CD4-positive, alpha-beta T cell treated with Interleukin-15 for 4 hours (primary cell): ENCODE measurements at regions not wholly inside any gene's neighbourhood (a gene's known extent, or its start where the extent isn't known, plus 50 kb on each side); places are given as distances from the start of the nearest gene placed in this dataset.

ENCODE experiments used
- DNase-seq: peaks from one replicate; pipeline ENCODE4 v3.0.0-alpha.2; 2020; ENCODE audit warnings: low spot score

- DNase-seq: no peak
Observed at GRCh38 chr6:140062043-140063020, 687.9 kb upstream of the CITED2 start.

DNA sequence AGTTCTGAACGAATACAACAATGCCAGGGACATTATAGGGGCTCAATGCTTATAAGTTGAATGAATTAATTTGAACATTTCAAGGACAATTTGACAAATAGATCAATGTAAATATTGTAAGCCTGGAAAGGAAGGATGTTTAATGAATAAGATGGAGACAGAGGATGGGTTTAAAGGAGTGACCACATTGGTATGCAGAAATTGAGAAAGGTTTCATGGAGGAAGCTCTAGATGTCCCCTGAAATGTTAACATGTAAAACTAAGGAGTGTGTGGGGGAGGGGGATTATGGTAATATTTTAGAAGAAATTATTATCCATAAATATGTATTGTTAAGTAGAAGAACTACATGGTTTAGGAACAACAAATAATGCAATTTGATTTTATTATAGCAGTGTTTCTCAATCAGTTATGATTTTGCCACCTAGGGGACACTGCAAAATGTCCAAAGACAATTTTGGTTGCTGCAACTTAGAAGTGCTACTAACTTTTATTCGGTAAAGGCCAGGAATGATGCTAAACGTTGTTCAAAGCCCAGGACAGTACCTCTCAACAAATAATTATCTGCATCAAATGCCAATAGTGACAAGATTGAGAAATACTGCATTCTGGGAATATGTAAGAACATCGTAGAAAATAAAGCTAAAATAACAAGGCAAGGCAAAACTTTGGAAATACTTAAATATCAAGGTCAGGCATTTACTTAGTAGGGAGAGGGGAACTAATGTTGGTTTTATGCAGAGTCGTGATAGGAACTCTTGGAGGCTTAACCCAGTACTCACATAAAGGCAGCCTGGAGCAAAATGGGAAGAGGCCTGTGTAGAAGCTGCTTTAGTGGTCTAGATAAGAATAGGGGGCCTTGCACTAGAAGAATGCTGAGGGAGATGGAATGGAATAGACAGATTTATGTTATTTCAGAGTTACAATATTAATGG lies 686.9 kb upstream of the CITED2 start:
- DNase-seq: no peak

- no peak for DNase-seq
Observed at GRCh38 chr6:140059947-140060346, 685.5 kb upstream of the CITED2 start.

GRCh38 chr6:140058863-140059262 lies 684.4 kb upstream of the CITED2 start:
- no peak for DNase-seq

GRCh38 chr6:140052736-140053729 lies 678.6 kb upstream of the CITED2 start:
- DNase-seq: no peak

DNA sequence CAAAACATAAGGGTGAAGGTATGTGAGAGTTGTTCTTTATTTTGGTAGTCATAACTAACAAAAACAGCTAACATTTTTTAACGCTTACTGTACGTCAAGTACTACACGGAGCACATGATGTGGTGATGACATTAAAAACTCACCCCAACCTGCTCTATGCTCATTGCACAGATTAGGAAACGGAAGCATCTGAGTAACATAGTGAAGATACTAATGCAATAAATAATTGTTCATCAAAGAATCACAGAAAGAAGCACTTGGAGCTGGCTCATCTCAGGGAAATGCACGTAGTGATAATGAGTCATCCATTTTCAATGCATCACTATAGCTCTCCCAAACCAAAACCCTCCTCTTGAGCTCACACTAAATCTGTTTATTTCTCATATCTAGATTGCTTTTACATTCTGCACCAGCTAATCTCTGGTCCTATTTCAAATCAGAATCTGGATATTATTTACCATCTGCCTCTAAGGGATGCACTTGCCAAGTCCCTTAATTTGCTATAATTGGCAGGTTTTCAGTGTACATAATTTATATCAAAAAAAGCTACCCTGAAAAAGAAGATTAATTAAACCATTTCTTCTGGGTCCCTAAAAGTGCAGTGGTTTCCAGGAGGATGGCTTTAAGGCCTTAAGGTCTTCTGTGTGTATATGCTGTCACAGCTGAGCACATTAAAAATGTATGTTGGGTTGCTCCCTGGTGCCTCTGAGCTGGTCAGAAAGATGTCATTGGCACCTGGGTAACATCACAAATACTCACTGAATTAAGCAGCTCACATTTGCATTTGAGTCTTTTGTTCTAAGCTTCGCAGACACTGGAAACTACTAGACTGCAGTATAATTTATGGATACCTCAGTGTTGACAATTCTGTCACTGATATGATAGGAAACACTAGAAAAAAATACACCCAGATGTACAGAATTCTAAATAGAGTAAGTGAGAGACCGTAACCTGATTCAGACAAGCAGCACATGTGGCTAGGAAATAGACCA lies 677.4 kb upstream of the CITED2 start:
- DNase-seq: no peak

- DNase-seq: no peak
Observed at GRCh38 chr6:140050101-140050995, 675.9 kb upstream of the CITED2 start.

DNA sequence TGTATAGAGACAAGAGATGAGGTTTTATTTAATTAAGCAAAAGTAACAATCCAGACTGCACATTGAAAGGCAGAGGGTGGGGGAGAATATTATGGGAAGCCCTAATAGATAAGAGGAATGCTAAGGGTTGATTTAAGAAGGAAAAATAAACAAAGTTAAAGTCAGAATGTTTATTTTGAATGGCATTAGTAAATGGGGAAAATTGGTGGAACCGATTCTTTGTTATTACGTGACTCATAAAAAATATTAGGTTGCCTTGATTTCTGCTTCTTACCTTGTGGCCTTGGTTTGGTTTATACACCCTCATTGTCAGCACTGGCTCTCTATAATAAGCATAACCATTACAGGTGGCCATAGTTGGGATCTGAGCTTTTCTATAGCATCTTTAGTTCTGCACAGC lies 674.8 kb upstream of the CITED2 start:
- no peak for DNase-seq

GRCh38 chr6:140048202-140048790 lies 673.8 kb upstream of the CITED2 start:
- DNase-seq: no peak

- DNase-seq: no peak
Observed at GRCh38 chr6:140047321-140047720, 672.9 kb upstream of the CITED2 start.

- DNase-seq: no peak
Observed at GRCh38 chr6:140046016-140046632, 671.7 kb upstream of the CITED2 start.

DNA sequence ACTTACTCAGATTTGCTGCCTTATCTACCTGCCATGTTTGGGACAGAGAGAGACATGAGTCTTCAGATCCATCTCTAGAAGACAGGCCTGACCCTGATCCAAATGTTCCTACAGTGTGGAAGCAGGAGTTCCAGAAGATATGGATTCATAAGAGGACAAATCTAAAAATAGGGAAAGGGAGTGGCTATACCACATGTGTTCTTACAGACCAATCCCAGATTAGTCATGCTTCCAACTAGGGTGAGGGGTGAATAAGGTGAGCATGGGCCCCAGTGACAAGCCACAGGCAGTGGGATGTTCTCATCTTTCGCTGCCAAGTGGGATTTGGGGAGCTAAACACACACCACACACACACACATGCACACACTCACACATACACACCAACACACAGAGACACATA lies 670.7 kb upstream of the CITED2 start:
- no peak for DNase-seq

DNA sequence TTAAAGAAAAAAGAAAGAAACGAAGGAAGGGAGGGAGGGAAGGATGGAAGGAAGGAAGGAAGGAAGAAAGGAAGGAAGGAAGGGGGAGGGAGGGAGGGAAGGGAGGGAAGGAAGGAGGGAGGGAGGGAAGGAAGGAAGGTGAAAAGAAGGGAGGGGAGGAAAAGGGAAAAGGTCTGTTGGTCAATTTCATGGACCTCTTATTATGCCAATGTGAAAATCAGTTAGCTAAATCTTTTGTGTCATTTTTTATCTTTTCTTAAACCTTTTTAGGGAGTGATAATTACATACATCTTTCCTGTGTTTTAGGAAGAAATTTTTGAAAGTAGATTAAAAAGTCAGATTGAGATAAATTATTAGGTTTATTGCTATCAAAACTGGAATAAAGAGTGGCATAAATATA lies 670.2 kb upstream of the CITED2 start:
- DNase-seq: no peak

DNA sequence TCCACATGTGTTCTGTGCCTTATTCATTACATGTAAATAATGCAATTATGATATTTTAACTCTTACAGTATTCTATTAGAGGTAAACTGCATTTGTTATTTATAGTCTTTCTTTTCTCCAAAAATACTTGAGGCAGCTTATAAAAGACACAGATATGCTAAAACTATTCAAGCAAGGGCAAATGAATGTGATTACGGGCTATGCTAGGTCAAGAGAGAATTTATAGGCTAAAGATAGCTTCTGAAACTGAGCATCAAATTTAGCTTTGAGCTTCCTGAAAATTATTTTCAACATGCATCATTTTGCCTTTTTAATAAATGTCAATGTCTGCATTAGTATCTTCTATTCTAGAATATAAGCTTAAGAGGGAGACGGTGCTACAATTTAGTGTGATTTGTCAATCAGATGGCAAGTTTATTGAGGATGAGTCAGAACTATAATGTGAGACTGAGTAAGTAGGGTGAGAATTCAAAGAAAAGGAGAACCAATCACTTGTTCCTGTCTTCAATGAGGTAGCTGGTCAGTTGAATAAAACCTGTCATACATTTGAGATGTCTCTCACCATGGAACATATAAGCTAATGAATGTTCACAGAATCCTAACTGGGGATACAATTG lies 669.4 kb upstream of the CITED2 start:
- no peak for DNase-seq

- no peak for DNase-seq
Observed at GRCh38 chr6:140043357-140043756, 668.9 kb upstream of the CITED2 start.

DNA sequence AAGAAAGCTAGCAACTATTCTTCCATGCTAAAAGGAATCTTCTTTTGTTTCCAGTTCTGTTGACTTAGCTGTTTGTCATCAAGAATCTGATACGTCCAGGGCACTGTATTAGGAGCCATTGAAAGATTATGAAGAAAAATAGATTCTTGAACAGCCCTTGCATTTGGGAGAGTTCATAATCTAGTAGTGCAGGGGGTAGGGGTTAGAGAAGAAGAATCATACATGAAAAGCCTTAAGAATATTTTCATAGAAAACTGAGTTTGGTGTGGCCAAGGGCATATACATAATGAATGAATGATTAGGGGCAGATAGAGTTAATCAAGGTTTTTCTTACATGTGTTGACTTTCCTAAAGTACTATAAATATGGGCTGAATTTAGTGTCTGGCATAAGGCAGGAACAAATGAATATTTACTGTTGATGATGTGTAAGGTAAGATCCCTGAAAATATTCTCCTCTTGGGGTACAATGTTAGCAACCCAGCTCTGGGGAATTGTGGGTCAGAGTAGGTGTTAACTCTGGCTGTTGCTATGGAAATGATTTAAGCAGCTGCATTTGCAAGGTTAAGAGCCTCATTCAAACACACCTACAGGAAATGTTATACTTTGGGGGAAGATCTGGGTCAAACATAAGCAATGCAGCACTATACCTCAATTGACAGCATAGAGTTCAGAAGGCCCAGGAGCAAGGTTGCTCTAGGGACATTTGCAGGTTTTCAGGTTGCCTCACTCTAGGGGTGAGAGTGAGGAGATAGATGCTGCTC lies 667.3 kb upstream of the CITED2 start:
- DNase-seq: no peak

DNA sequence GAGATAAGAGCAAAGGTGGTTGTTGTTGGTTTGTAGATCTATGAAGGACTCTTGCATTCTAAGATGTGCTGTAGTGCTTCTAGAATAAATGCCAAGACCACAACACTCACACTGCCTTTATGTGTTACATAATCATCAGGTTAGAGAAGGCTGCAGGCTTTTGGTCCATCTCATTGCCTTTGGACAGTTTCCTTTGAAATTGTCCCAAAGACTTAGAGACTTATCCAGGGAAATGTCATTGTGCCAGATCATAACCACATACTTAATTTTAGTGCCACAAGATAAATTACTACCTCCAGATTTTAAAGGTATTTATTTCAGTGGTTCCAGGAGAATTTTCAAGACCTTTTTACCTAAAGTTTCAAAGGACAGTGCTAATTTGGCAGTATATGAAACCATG lies 666.6 kb upstream of the CITED2 start:
- DNase-seq: no peak
